Gastroesophageal sphincter (tissue), 4 donors: ENCODE measurements at regions not wholly inside any gene's neighbourhood (a gene's known extent, or its start where the extent isn't known, plus 50 kb on each side); places are given as distances from the start of the nearest gene placed in this dataset.

Experiments
- ATAC-seq: fragments of 150-250 bp; one replicate; pipeline ENCODE4 v1.9.1; 2016; ENCODE audit warnings: mild to moderate bottlenecking, moderate library complexity
- H3K27ac ChIP-seq, 4 donors: fragments of 200-600 bp; sonication (generic) in 3 of 4; 1 replicate in 3 of 4; 2 replicates in 1 of 4; pipeline ENCODE4 v1.5.1; 2016 to 2019
- H3K27me3 ChIP-seq: fragments of 200-600 bp; sonication (generic); one replicate; pipeline ENCODE4 v1.5.1; 2019
- H3K36me3 ChIP-seq, 2 donors: fragments of 200-600 bp; sonication (generic); one replicate each; pipeline ENCODE4 v1.5.1; 2019; ENCODE audit warnings: control low read depth in 1 of 2
- H3K4me1 ChIP-seq, 3 donors: fragments of 200-600 bp; sonication (generic); 1 replicate in 2 of 3; 2 replicates in 1 of 3; pipeline ENCODE4 v1.5.1; 2016 to 2019; ENCODE audit warnings: control low read depth in 2 of 3
- H3K4me3 ChIP-seq, 2 donors: fragments of 200-600 bp; sonication (generic); one replicate each; pipeline ENCODE4 v1.5.1; 2019; ENCODE audit warnings: mild to moderate bottlenecking in 1 of 2, moderate library complexity in 1 of 2
- H3K9me3 ChIP-seq, 3 donors: fragments of 200-600 bp; sonication (generic); one replicate each; pipeline ENCODE4 v1.5.1; 2017 to 2019; ENCODE audit warnings: control low read depth in 2 of 3
- CTCF ChIP-seq, 4 experiments: fragments of 200-600 bp in 2 of 4; fragments of 450-650 bp in 2 of 4; sonication (generic) in 1 of 4; IDR thresholded peaks; one replicate each; pipeline ENCODE4 v1.5.1; 2017 to 2019; ENCODE audit warnings: antibody characterized with exemption in 4 of 4, mild to moderate bottlenecking in 2 of 4, moderate library complexity in 2 of 4
- EP300 ChIP-seq: sonication (generic); formaldehyde crosslinking; IDR thresholded peaks from one replicate; pipeline ENCODE4 v1.6.1; 2017; ENCODE audit warnings: antibody characterized with exemption, mild to moderate bottlenecking
- POLR2A ChIP-seq, 2 donors: fragments of 450-650 bp; IDR thresholded peaks; one replicate each; pipeline ENCODE4 v1.6.1; 2017; ENCODE audit warnings: antibody characterized with exemption in 2 of 2, mild to moderate bottlenecking in 2 of 2, moderate library complexity in 1 of 2
- POLR2AphosphoS5 ChIP-seq: sonication (generic); formaldehyde crosslinking; IDR thresholded peaks from one replicate; pipeline ENCODE4 v1.6.1; 2017; ENCODE audit warnings: antibody characterized with exemption
- WGBS, 2 donors: methylation state at CpG; one replicate each; pipeline ENCODE4 v1.1.5; 2018; ENCODE audit warnings: low coverage in 1 of 2; 5-methylcytosine and 5-hydroxymethylcytosine counted together

- WGBS, 2 donors: 63 to 72% methylated on average over 2 of the region's 2 CpGs
Observed at GRCh38 chr3:19598870-19599269, 335.1 kb downstream of the EFHB start.

GRCh38 chr3:19596408-19596807 is 337.6 kb downstream of the EFHB start:
- no peak overlapping the region for H3K27ac ChIP-seq
- no peaks in the 10 kb centered on the region for H3K4me1 ChIP-seq
- no peak overlapping the region for H3K4me3 ChIP-seq
- no peaks in the 10 kb centered on the region for H3K9me3 ChIP-seq
- ATAC-seq: no peak
- no peaks in the 10 kb centered on the region for H3K36me3 ChIP-seq
- 86 to 100% methylated on average over 1 of the region's 1 CpG for WGBS, 2 donors
- TF ChIP-seq POLR2A (IDR thresholded peaks at IDR 0.05) (no peak), CTCF (IDR thresholded peaks at IDR 0.05) (no peak), POLR2AphosphoS5 (no peak), EP300 (no peak)
- H3K27me3 ChIP-seq: no peaks in the 10 kb centered on the region

More at GRCh38 chr3:19598870-19599269, 335.1 kb downstream of the EFHB start:
- no peak overlapping the region for H3K27ac ChIP-seq
- ATAC-seq: no peak
- H3K36me3 ChIP-seq: no peaks in the 10 kb centered on the region
- H3K27me3 ChIP-seq: no peaks in the 10 kb centered on the region
- no peaks in the 10 kb centered on the region for H3K4me1 ChIP-seq
- TF ChIP-seq POLR2A (IDR thresholded peaks at IDR 0.05): no peak
- TF ChIP-seq POLR2AphosphoS5: no peak
- TF ChIP-seq CTCF (IDR thresholded peaks at IDR 0.05): no peak
- TF ChIP-seq EP300: no peak
- peaks cover 0 to 6% (median 0%) of the 10 kb centered on the region in 3 donors for H3K9me3 ChIP-seq
- no peak overlapping the region for H3K4me3 ChIP-seq

DNA sequence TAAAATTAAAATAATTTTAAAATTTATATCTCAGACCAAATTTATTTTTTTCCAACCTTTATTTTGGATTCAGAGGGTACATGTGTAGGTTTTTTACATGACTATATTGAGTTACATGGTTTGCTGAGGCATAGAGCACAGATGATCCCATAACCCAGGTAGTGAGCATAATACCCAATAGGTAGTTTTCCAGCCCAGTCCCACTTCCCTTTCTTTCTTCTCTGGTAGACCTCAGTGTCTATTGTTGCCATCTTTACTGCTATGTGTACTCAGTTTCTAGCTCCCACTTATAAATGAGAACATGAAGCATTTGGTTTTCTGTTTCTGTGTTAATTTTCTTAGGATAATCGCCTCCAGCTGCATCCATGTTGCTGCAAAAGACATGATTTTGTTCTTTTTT is 338.1 kb downstream of the EFHB start:
- H3K9me3 ChIP-seq: no peaks in the 10 kb centered on the region
- ATAC-seq: no peak
- H3K4me3 ChIP-seq: no peak overlapping the region
- H3K4me1 ChIP-seq: no peaks in the 10 kb centered on the region
- TF ChIP-seq EP300 (no peak), POLR2AphosphoS5 (no peak)
- no peaks in the 10 kb centered on the region for H3K36me3 ChIP-seq
- no peaks in the 10 kb centered on the region for H3K27me3 ChIP-seq
- WGBS, 2 donors: 40 to 50% methylated on average over 1 of the region's 1 CpG
- H3K27ac ChIP-seq: no peak overlapping the region
